Posterior cingulate gyrus (tissue), 11 donors: ENCODE measurements at regions not wholly inside any gene's neighbourhood (a gene's known extent, or its start where the extent isn't known, plus 50 kb on each side); places are given as distances from the start of the nearest gene placed in this dataset.
"Not testable (repeated sequence)": the region's sequence is repeated elsewhere in the genome, so short reads cannot be mapped to it uniquely, and the experiment has no call there.

ENCODE experiments used
- DNase-seq, 10 donors: peaks; one replicate each; pipeline versions ENCODE4 v3.0.0 to v3.0.0-alpha.2; 2020 to 2021; ENCODE audit warnings: mixed read lengths in 3 of 10
- intact Hi-C: fragments of 100-400 bp; cut with DNase I; formaldehyde crosslinking; loops from one replicate; pipeline ENCODE4 v1.15.1; 2023

GRCh38 chr7:85823396-85824080 lies 636.7 kb upstream of the SEMA3D start:
- intact Hi-C loops: no loop called here
- DNase-seq: no peak

- peak in 2 of 10 donors; percentile 57 to 66 for DNase-seq
- intact Hi-C loops: no loop called here
Measured at GRCh38 chr7:85821926-85822325, 635.1 kb upstream of the SEMA3D start.

- peak in 2 of 10 donors; percentile 35 to 62 for DNase-seq
- intact Hi-C loops: no loop called here
Measured at GRCh38 chr7:85820702-85821443, 634.0 kb upstream of the SEMA3D start.

- DNase-seq: no peak
- intact Hi-C loops: no loop called here
Measured at GRCh38 chr7:85815526-85815925, 628.7 kb upstream of the SEMA3D start.

- intact Hi-C loops: no loop called here
- no peak for DNase-seq
Measured at GRCh38 chr7:85806321-85806720, 619.5 kb upstream of the SEMA3D start.

- intact Hi-C loops: no loop called here
Measured at GRCh38 chr7:85805656-85806055, 618.8 kb upstream of the SEMA3D start.

GRCh38 chr7:85805249-85805648 lies 618.4 kb upstream of the SEMA3D start:
- intact Hi-C loops: no loop called here
- no peak for DNase-seq

More at GRCh38 chr7:85805656-85806055, 618.8 kb upstream of the SEMA3D start:
- no peak for DNase-seq

- DNase-seq: no peak
- intact Hi-C loops: no loop called here
Measured at GRCh38 chr7:85802211-85802610, 615.4 kb upstream of the SEMA3D start.

GRCh38 chr7:85796956-85797355 lies 610.1 kb upstream of the SEMA3D start:
- intact Hi-C loops: no loop called here
- no peak for DNase-seq

- intact Hi-C loops: not testable (repeated sequence)
- peak in 2 of 10 donors; percentile 59 for DNase-seq
Measured at GRCh38 chr7:85791098-85791497, 604.2 kb upstream of the SEMA3D start.

GRCh38 chr7:85781606-85782005 lies 594.8 kb upstream of the SEMA3D start:
- no peak for DNase-seq
- intact Hi-C loops: no loop called here

GRCh38 chr7:85776691-85777345 lies 590.0 kb upstream of the SEMA3D start:
- intact Hi-C loops: no loop called here
- no peak for DNase-seq

GRCh38 chr7:85775431-85775830 lies 588.6 kb upstream of the SEMA3D start:
- intact Hi-C loops: no loop called here
- no peak for DNase-seq

GRCh38 chr7:85774986-85775385 lies 588.1 kb upstream of the SEMA3D start:
- DNase-seq: no peak
- intact Hi-C loops: no loop called here

- DNase-seq: no peak
Measured at GRCh38 chr7:85773116-85773728, 586.4 kb upstream of the SEMA3D start.

GRCh38 chr7:85771516-85771915 lies 584.7 kb upstream of the SEMA3D start:
- no peak for DNase-seq
- intact Hi-C loops: no loop called here

More at GRCh38 chr7:85773116-85773728, 586.4 kb upstream of the SEMA3D start:
- intact Hi-C loops: no loop called here

GRCh38 chr7:85770332-85770731 lies 583.5 kb upstream of the SEMA3D start:
- intact Hi-C loops: no loop called here
- DNase-seq: no peak

- DNase-seq: no peak
- intact Hi-C loops: no loop called here
Measured at GRCh38 chr7:85765698-85766298, 578.9 kb upstream of the SEMA3D start.

GRCh38 chr7:85764034-85764433 lies 577.2 kb upstream of the SEMA3D start:
- no peak for DNase-seq
- intact Hi-C loops: no loop called here

- DNase-seq: no peak
- intact Hi-C loops: no loop called here
Measured at GRCh38 chr7:85757348-85757747, 570.5 kb upstream of the SEMA3D start.
